Adrenal gland (tissue), 5 donors: ENCODE measurements at regions not wholly inside any gene's neighbourhood (a gene's known extent, or its start where the extent isn't known, plus 50 kb on each side); places are given as distances from the start of the nearest gene placed in this dataset.

Source experiments
- CTCF ChIP-seq, 6 experiments: fragments of 450-650 bp in 4 of 6; fragments of 200-600 bp in 2 of 6; sonication (generic) in 1 of 6; IDR thresholded peaks; 1 replicate in 5 of 6; 2 replicates in 1 of 6; pipeline versions ENCODE4 v1.5.1 to v1.8.0; 2016 to 2021; ENCODE audit warnings: antibody characterized with exemption in 6 of 6, mild to moderate bottlenecking in 2 of 6, moderate library complexity in 1 of 6
- POLR2A ChIP-seq, 2 donors: fragments of 450-650 bp; IDR thresholded peaks; one replicate each; pipeline ENCODE4 v1.6.1; 2017; ENCODE audit warnings: antibody characterized with exemption in 2 of 2, mild to moderate bottlenecking in 2 of 2, moderate library complexity in 1 of 2
- donor health status: DM: no; HTN: no; CAD: no.

- TF ChIP-seq CTCF (IDR thresholded peaks at IDR 0.05) = no peak
- no peak for TF ChIP-seq POLR2A (IDR thresholded peaks at IDR 0.05)
These were observed 103.8 kb downstream of the HAUS1 start for GRCh38 chr18:46207985-46208384.
